A673 (cell line): ENCODE measurements at regions not wholly inside any gene's neighbourhood (a gene's known extent, or its start where the extent isn't known, plus 50 kb on each side); places are given as distances from the start of the nearest gene placed in this dataset.

ENCODE experiments used
- BruUV-seq: library from RNA; stranded (reverse); fragments of 400-500 nt; replicated peaks from 2 replicates; lab custom pipeline; 2021; lab: Mats Ljungman, UMichigan
- CTCF ChIA-PET: fragments of 300-600 bp; sonication (Branson Sonifier 250); formaldehyde crosslinking; loops from one replicate; lab custom pipeline; 2022; ENCODE audit warnings: antibody characterized with exemption; lab: Charles Lee
- POLR2A ChIA-PET: fragments of 300-600 bp; sonication (Branson Sonifier 250); formaldehyde crosslinking; loops from one replicate; lab custom pipeline; 2022; ENCODE audit warnings: antibody characterized with exemption; ENCODE audit not compliant: low non-redundant PET; lab: Charles Lee
- DNase-seq: peaks from one replicate; pipeline ENCODE4 v3.0.0-alpha.2; 2015; ENCODE audit warnings: low spot score
- H3K27ac ChIP-seq: fragments of 200-600 bp; sonication (generic); 2 replicates; pipeline ENCODE4 v1.5.1; 2016; ENCODE audit warnings: mixed run types, low read depth, mild to moderate bottlenecking, mixed read lengths, antibody characterized with exemption, low read length; ENCODE audit not compliant: poor library complexity, severe bottlenecking
- H3K27me3 ChIP-seq: fragments of 200-600 bp; sonication (generic); replicated peaks from 2 replicates; pipeline ENCODE4 v1.6.1; 2017; ENCODE audit warnings: mixed run types, low read depth, mild to moderate bottlenecking, mixed read lengths, antibody characterized with exemption, low read length; ENCODE audit not compliant: insufficient read depth, poor library complexity
- H3K36me3 ChIP-seq: fragments of 200-600 bp; sonication (generic); 2 replicates; pipeline ENCODE4 v1.6.1; 2016; ENCODE audit warnings: mixed run types, mild to moderate bottlenecking, mixed read lengths, antibody characterized with exemption, low read length; ENCODE audit not compliant: insufficient read depth, poor library complexity, severe bottlenecking
- H3K4me1 ChIP-seq: fragments of 200-600 bp; sonication (generic); 2 replicates; pipeline ENCODE4 v1.6.1; 2017; ENCODE audit warnings: mixed run types, mild to moderate bottlenecking, mixed read lengths, antibody characterized with exemption, low read length; ENCODE audit not compliant: insufficient read depth, poor library complexity, severe bottlenecking
- H3K4me3 ChIP-seq: fragments of 200-600 bp; sonication (generic); 2 replicates; pipeline ENCODE4 v1.5.1; 2016; ENCODE audit warnings: low read depth, mixed run types, mild to moderate bottlenecking, mixed read lengths, low read length; ENCODE audit not compliant: poor library complexity, severe bottlenecking
- H3K9me3 ChIP-seq: fragments of 200-600 bp; sonication (generic); 2 replicates; pipeline ENCODE4 v1.6.1; 2016; ENCODE audit warnings: mixed run types, low read depth, mild to moderate bottlenecking, mixed read lengths, antibody characterized with exemption, low read length; ENCODE audit not compliant: poor library complexity, severe bottlenecking
- EZH2 ChIP-seq: fragments of 200-600 bp; sonication (generic); IDR thresholded peaks from 2 replicates; pipeline ENCODE4 v1.6.1; 2017; ENCODE audit warnings: borderline replicate concordance, low read depth, mild to moderate bottlenecking, mixed read lengths, antibody characterized with exemption, low read length; ENCODE audit not compliant: poor library complexity, severe bottlenecking
- intact Hi-C: fragments of 100-400 bp; cut with micrococcal nuclease; formaldehyde crosslinking; loops from one replicate; pipeline ENCODE4 v1.10.0; 2022; ENCODE audit not compliant: unreplicated experiment
- TF ChIP-seq, protein P1 (sequence below): fragments of 300-800, 200-600 bp; sonication (generic); conservative IDR thresholded peaks from 2 replicates; pipeline ENCODE4 v1.5.1; 2017; ENCODE audit warnings: low read depth, mild to moderate bottlenecking, antibody characterized with exemption, low read length, moderate library complexity, mixed read lengths

DNA sequence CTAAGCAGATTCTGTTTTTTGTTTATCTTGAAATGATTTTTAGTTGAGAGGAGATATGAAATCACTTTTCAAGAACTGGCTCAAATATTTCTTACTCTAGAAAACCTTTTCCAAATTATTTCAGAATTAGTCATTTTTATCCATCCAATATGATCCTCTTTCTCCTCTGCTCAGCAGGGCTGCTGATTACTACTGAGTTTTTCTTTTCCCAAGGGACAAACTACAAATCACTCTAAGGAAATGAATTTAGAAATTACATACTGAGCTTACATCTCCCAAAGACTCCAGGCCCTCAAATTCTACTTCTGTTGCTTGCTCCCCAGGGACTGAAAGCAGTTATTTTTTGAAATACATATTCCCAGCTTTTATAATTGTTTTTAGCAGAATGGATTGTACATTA is 87.4 kb upstream of the UFM1 start:
- Histone ChIP-seq H3K4me1 (peaks cover 16% of the 10 kb centered on the region), H3K4me3 (no peak overlapping the region), H3K9me3 (no peaks in the 10 kb centered on the region), H3K27ac (no peak overlapping the region), H3K36me3 (no peaks in the 10 kb centered on the region), H3K27me3 (no peaks in the 10 kb centered on the region)
- POLR2A ChIA-PET, result no interaction called here
- TF ChIP-seq, protein P1, sequence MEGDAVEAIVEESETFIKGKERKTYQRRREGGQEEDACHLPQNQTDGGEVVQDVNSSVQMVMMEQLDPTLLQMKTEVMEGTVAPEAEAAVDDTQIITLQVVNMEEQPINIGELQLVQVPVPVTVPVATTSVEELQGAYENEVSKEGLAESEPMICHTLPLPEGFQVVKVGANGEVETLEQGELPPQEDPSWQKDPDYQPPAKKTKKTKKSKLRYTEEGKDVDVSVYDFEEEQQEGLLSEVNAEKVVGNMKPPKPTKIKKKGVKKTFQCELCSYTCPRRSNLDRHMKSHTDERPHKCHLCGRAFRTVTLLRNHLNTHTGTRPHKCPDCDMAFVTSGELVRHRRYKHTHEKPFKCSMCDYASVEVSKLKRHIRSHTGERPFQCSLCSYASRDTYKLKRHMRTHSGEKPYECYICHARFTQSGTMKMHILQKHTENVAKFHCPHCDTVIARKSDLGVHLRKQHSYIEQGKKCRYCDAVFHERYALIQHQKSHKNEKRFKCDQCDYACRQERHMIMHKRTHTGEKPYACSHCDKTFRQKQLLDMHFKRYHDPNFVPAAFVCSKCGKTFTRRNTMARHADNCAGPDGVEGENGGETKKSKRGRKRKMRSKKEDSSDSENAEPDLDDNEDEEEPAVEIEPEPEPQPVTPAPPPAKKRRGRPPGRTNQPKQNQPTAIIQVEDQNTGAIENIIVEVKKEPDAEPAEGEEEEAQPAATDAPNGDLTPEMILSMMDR, result no peak
- no peak for TF ChIP-seq EZH2
- intact Hi-C loops, result no loop called here
- DNase-seq, result peak; percentile 82
- BruUV-seq, result no TSS peak
- CTCF ChIA-PET, result no interaction called here

DNA sequence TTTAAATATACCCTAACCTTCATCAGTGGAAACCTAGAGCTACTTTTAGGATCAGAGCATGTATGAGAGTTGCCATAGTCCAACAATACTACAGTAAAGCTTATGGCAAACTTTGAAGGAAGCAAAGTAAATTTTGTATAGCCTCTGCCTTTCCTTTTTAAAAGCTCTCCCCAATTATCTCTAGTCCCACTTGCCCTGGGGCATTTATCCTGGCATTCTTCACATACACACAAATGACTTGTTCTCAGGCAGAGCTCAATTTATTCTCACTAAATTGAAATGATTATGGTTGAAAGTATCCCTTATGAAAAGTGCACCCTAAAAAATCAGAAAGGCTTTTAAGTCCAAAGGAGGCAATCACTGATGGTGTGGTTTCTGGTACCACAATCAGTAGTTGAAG is 94.1 kb upstream of the UFM1 start:
- TF ChIP-seq EZH2, result no peak
- TF ChIP-seq, protein P1, result no peak
- no peaks in the 10 kb centered on the region for H3K36me3 ChIP-seq
- H3K9me3 ChIP-seq, result no peaks in the 10 kb centered on the region
- intact Hi-C loops, result no loop called here
- no peak overlapping the region for H3K27ac ChIP-seq
- no peaks in the 10 kb centered on the region for H3K4me1 ChIP-seq
- ChIA-PET CTCF (no interaction called here), POLR2A (no interaction called here)
- no peaks in the 10 kb centered on the region for H3K27me3 ChIP-seq
- no peak for DNase-seq
- no peak overlapping the region for H3K4me3 ChIP-seq
- BruUV-seq, result no TSS peak

DNA sequence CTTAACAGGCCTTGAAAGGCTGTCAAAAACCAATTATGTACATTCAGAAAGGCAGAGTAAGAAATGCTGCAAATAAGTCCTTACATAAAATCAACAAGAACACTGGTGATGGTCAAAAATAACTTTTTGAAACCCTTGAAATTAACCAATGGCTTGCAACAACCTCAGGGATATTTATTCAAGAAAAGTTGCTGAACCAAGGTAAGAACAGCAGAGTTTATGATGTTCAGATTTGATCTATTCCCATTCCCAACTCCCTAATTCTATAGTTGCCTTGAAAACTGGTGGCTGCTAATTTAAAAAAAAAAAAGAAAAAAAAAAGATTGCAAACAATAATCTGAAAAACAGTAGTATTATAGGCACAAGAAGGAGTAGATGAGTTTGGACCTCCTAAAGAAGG is 109.8 kb upstream of the UFM1 start:
- ChIA-PET POLR2A (no interaction called here), CTCF (no interaction called here)
- Histone ChIP-seq H3K27me3 (no peaks in the 10 kb centered on the region), H3K4me3 (no peak overlapping the region), H3K9me3 (no peaks in the 10 kb centered on the region), H3K27ac (no peak overlapping the region), H3K36me3 (no peaks in the 10 kb centered on the region), H3K4me1 (no peaks in the 10 kb centered on the region)
- no TSS peak for BruUV-seq
- no peak for TF ChIP-seq EZH2
- TF ChIP-seq, protein P1, result no peak
- intact Hi-C loops, result no loop called here
- no peak for DNase-seq
